ENCODE measurements at regions not wholly inside any gene's neighbourhood (a gene's known extent, or its start where the extent isn't known, plus 50 kb on each side); places are given as distances from the start of the nearest gene placed in this dataset.
A peak's percentile ranks its signal among the peaks of the same experiment; 100 is the strongest.

DNA sequence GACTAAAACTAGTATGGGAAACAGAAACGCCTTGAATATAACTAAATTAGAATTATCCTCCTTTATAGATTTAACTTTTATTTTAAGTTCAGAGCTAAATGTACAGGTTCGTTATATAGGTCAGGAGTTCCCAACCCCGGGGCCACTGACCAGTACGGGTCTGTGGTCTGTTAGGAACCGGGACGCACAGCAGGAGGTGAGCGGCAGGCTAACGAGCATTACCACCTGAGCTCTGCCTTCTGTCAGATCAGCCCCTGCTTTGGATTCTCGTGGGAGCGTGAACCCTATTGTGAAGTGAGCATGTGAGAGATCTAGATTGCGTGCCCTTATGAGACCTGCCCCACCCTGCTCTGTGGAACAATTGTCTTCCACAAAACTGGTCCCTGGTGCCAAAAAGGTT lies 51.0 kb downstream of the FAT4 start:
- no peaks in the 10 kb centered on the region for H3K4me1 ChIP-seq (ENCODE audit: control insufficient read depth in 2 of 2, insufficient read depth in 2 of 2, low read length in 2 of 2)
- no peaks in the 10 kb centered on the region for H3K9me3 ChIP-seq (ENCODE audit: control insufficient read depth in 2 of 2, insufficient read depth in 1 of 2, low read length in 1 of 2)
- no peak for DNase-seq (ENCODE audit: low read depth in 6 of 9, low spot score in 9 of 9)
- no peaks in the 10 kb centered on the region for H3K27me3 ChIP-seq (ENCODE audit: control insufficient read depth in 2 of 2, insufficient read depth in 1 of 2, low read length in 1 of 2)
- 96% methylated on average over 11 of the region's 11 CpGs for WGBS
- no peak overlapping the region for H3K27ac ChIP-seq (ENCODE audit: low read depth in 1 of 2, low read length in 1 of 2)
- H3K36me3 ChIP-seq (ENCODE audit: control insufficient read depth in 2 of 2, insufficient read depth in 2 of 2, low read length in 1 of 2): no peaks in the 10 kb centered on the region
- H3K4me3 ChIP-seq (ENCODE audit: low read length in 2 of 2): no peak overlapping the region

DNA sequence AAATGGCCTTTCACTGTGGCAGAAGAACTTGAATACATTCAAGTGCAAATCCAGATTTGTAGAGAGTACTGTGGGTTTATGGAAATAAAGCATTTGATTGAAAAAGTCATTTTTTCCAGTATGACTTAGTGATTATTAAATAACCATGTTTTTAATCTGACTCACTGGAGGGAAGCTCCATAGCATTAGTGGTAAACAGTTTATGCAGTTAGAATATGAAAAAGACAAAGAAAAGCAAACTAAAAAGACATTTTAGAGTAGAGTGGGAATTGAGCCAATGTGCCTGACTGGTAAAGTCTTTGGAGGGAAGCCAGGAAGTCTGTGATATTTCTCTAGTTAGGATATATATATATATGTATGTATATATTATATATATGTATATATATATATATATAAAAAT lies 53.4 kb downstream of the FAT4 start:
- DNase-seq (ENCODE audit: low read depth in 6 of 9, low spot score in 9 of 9): no peak
- Histone ChIP-seq H3K4me3 (ENCODE audit: low read length in 2 of 2) (no peak overlapping the region), H3K27ac (ENCODE audit: low read depth in 1 of 2, low read length in 1 of 2) (no peak overlapping the region), H3K9me3 (ENCODE audit: control insufficient read depth in 2 of 2, insufficient read depth in 1 of 2, low read length in 1 of 2) (no peaks in the 10 kb centered on the region), H3K36me3 (ENCODE audit: control insufficient read depth in 2 of 2, insufficient read depth in 2 of 2, low read length in 1 of 2) (no peaks in the 10 kb centered on the region), H3K4me1 (ENCODE audit: control insufficient read depth in 2 of 2, insufficient read depth in 2 of 2, low read length in 2 of 2) (no peaks in the 10 kb centered on the region), H3K27me3 (ENCODE audit: control insufficient read depth in 2 of 2, insufficient read depth in 1 of 2, low read length in 1 of 2) (no peaks in the 10 kb centered on the region)

DNA sequence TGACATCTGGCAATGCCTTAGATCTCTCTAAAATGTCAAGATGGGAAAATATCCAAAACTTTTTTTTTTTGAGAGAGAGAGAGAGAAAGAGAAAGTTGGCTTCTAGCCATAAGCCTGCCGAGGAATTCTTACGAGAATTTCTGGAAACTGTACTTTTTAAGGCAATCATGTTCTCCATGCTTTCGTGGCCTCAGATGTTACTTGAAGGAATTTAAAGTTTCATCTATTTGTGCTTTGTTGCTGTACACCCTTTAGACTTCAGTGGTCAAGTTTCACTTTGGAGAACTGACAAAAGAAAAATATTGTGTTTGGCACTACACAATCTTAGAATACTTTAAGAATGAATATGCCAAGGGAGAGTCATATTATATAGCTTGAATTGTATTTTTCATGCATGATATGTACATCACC lies 53.9 kb downstream of the FAT4 start:
- Histone ChIP-seq H3K27me3 (ENCODE audit: control insufficient read depth in 2 of 2, insufficient read depth in 1 of 2, low read length in 1 of 2) (no peaks in the 10 kb centered on the region), H3K9me3 (ENCODE audit: control insufficient read depth in 2 of 2, insufficient read depth in 1 of 2, low read length in 1 of 2) (no peaks in the 10 kb centered on the region), H3K4me1 (ENCODE audit: control insufficient read depth in 2 of 2, insufficient read depth in 2 of 2, low read length in 2 of 2) (no peaks in the 10 kb centered on the region), H3K4me3 (ENCODE audit: low read length in 2 of 2) (no peak overlapping the region), H3K27ac (ENCODE audit: low read depth in 1 of 2, low read length in 1 of 2) (peak overlapping the region in 1 of 2 donors; percentile 46), H3K36me3 (ENCODE audit: control insufficient read depth in 2 of 2, insufficient read depth in 2 of 2, low read length in 1 of 2) (no peaks in the 10 kb centered on the region)
- WGBS: 92% methylated on average over 3 of the region's 3 CpGs
- DNase-seq (ENCODE audit: low read depth in 6 of 9, low spot score in 9 of 9): peak in 1 of 9 donors; percentile 3

DNA sequence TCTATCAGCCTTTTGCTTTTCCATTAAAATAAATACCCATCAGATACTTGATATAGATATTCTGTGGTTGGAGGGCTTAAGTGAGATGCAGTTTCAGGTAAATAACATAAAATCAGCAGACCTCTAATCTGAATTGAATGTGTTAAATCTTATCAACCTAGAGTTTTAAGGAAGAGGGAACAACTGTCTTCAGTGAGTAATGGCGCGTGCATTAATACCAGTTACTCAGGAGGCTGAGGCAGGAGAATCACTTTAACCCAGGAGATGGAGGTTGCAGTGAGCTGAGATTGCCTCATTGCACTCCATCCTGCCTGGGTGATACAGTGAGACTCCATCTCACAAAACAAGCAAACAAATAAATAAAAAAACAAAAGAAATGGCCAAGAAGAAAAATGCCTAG lies 54.3 kb downstream of the FAT4 start:
- no peak overlapping the region for H3K27ac ChIP-seq (ENCODE audit: low read depth in 1 of 2, low read length in 1 of 2)
- H3K27me3 ChIP-seq (ENCODE audit: control insufficient read depth in 2 of 2, insufficient read depth in 1 of 2, low read length in 1 of 2): no peaks in the 10 kb centered on the region
- no peaks in the 10 kb centered on the region for H3K36me3 ChIP-seq (ENCODE audit: control insufficient read depth in 2 of 2, insufficient read depth in 2 of 2, low read length in 1 of 2)
- WGBS: 95% methylated on average over 2 of the region's 2 CpGs
- no peaks in the 10 kb centered on the region for H3K9me3 ChIP-seq (ENCODE audit: control insufficient read depth in 2 of 2, insufficient read depth in 1 of 2, low read length in 1 of 2)
- H3K4me1 ChIP-seq (ENCODE audit: control insufficient read depth in 2 of 2, insufficient read depth in 2 of 2, low read length in 2 of 2): no peaks in the 10 kb centered on the region
- no peak overlapping the region for H3K4me3 ChIP-seq (ENCODE audit: low read length in 2 of 2)
- DNase-seq (ENCODE audit: low read depth in 6 of 9, low spot score in 9 of 9): no peak

DNA sequence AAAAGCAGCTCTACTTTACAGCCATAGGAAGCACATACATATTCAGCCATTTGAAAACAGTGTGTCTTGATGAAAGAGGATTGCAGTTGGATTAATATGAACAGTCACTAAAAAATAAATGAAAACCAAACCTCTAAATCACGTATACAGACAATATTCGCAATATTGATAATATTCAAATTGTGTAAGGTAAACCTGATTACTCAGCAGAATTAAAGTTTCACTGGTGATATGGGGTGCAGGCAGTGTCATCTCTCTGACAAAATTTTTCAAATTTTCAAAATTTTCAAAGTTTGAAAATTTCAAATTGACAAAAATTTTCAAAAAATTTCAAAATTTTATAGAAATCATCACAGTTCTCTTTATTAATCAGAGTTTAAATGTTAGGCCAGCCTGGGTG lies 55.7 kb downstream of the FAT4 start:
- Histone ChIP-seq H3K4me1 (ENCODE audit: control insufficient read depth in 2 of 2, insufficient read depth in 2 of 2, low read length in 2 of 2) (no peaks in the 10 kb centered on the region), H3K36me3 (ENCODE audit: control insufficient read depth in 2 of 2, insufficient read depth in 2 of 2, low read length in 1 of 2) (no peaks in the 10 kb centered on the region), H3K27ac (ENCODE audit: low read depth in 1 of 2, low read length in 1 of 2) (no peak overlapping the region), H3K4me3 (ENCODE audit: low read length in 2 of 2) (no peak overlapping the region), H3K9me3 (ENCODE audit: control insufficient read depth in 2 of 2, insufficient read depth in 1 of 2, low read length in 1 of 2) (no peaks in the 10 kb centered on the region), H3K27me3 (ENCODE audit: control insufficient read depth in 2 of 2, insufficient read depth in 1 of 2, low read length in 1 of 2) (no peaks in the 10 kb centered on the region)
- DNase-seq (ENCODE audit: low read depth in 6 of 9, low spot score in 9 of 9): no peak
- 96% methylated on average over 2 of the region's 2 CpGs for WGBS

DNA sequence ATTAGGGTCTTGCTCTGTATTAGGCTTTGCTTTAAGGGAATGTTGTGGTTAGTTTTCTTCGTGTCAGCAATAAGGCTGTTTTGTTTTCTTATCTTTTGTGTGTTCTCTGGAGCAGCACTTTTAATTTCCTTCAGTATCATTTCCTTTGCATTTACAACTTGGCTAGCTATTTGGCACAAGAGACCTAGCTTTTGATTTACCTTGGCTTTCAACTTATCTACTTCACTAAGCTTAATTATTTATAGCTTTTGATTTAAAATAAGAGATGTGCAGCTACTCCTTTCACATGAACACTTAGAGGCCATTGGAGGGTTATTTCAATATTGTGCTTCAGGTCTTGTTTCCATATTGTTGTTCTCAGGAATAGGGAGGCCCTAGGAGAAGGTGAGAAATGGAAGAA lies 68.2 kb downstream of the FAT4 start:
- no peaks in the 10 kb centered on the region for H3K27me3 ChIP-seq (ENCODE audit: control insufficient read depth in 2 of 2, insufficient read depth in 1 of 2, low read length in 1 of 2)
- no peaks in the 10 kb centered on the region for H3K9me3 ChIP-seq (ENCODE audit: control insufficient read depth in 2 of 2, insufficient read depth in 1 of 2, low read length in 1 of 2)
- DNase-seq (ENCODE audit: low read depth in 6 of 9, low spot score in 9 of 9): no peak
- no peaks in the 10 kb centered on the region for H3K36me3 ChIP-seq (ENCODE audit: control insufficient read depth in 2 of 2, insufficient read depth in 2 of 2, low read length in 1 of 2)
- WGBS: 43% methylated on average over 1 of the region's 1 CpG
- no peak overlapping the region for H3K27ac ChIP-seq (ENCODE audit: low read depth in 1 of 2, low read length in 1 of 2)
- H3K4me3 ChIP-seq (ENCODE audit: low read length in 2 of 2): no peak overlapping the region
- no peaks in the 10 kb centered on the region for H3K4me1 ChIP-seq (ENCODE audit: control insufficient read depth in 2 of 2, insufficient read depth in 2 of 2, low read length in 2 of 2)

DNA sequence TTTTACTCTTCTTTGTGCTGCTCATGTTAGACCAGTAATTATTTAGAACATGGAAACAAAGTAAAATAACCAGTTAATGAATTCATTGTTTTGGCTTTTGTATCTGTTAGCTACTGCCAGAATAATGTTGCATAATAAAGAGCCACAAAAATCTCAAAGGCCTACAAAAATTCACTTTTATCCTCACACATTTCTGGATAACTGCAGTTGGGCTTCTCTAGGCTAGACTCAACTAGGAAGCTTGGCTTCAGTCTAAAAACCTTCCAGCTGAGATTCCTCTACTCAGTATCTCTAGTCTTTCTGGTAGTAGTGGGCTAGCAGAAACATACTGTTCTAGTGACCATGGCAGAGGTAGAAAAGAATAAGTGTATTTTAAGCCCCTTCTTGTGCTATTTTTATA lies 73.0 kb downstream of the FAT4 start:
- Histone ChIP-seq H3K27ac (ENCODE audit: low read depth in 1 of 2, low read length in 1 of 2) (no peak overlapping the region), H3K27me3 (ENCODE audit: control insufficient read depth in 2 of 2, insufficient read depth in 1 of 2, low read length in 1 of 2) (no peaks in the 10 kb centered on the region), H3K9me3 (ENCODE audit: control insufficient read depth in 2 of 2, insufficient read depth in 1 of 2, low read length in 1 of 2) (no peaks in the 10 kb centered on the region), H3K36me3 (ENCODE audit: control insufficient read depth in 2 of 2, insufficient read depth in 2 of 2, low read length in 1 of 2) (no peaks in the 10 kb centered on the region), H3K4me1 (ENCODE audit: control insufficient read depth in 2 of 2, insufficient read depth in 2 of 2, low read length in 2 of 2) (no peaks in the 10 kb centered on the region), H3K4me3 (ENCODE audit: low read length in 2 of 2) (no peak overlapping the region)
- DNase-seq (ENCODE audit: low read depth in 6 of 9, low spot score in 9 of 9): no peak

DNA sequence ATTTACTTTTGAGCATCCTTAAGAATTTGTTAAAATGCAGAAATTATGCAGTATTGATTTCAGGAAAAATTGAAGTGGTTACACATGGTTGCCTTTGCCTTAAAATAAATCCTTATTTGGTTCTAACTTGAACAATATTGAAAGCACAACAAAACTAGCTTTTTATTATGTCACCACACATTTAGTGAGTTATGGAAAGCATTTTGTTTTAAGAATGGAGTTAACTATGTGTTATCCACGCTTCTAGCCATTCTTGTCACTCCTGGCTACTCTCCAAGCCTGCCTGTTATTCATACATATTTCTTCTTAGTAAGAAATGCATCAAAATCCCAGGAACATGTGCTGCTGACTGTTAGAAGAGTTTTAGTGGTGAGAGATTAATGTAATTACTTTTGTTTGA lies 73.9 kb downstream of the FAT4 start:
- Histone ChIP-seq H3K9me3 (ENCODE audit: control insufficient read depth in 2 of 2, insufficient read depth in 1 of 2, low read length in 1 of 2) (no peaks in the 10 kb centered on the region), H3K36me3 (ENCODE audit: control insufficient read depth in 2 of 2, insufficient read depth in 2 of 2, low read length in 1 of 2) (no peaks in the 10 kb centered on the region), H3K27me3 (ENCODE audit: control insufficient read depth in 2 of 2, insufficient read depth in 1 of 2, low read length in 1 of 2) (no peaks in the 10 kb centered on the region), H3K4me3 (ENCODE audit: low read length in 2 of 2) (no peak overlapping the region), H3K27ac (ENCODE audit: low read depth in 1 of 2, low read length in 1 of 2) (no peak overlapping the region), H3K4me1 (ENCODE audit: control insufficient read depth in 2 of 2, insufficient read depth in 2 of 2, low read length in 2 of 2) (no peaks in the 10 kb centered on the region)
- DNase-seq (ENCODE audit: low read depth in 6 of 9, low spot score in 9 of 9): no peak
- WGBS: 76% methylated on average over 1 of the region's 1 CpG

DNA sequence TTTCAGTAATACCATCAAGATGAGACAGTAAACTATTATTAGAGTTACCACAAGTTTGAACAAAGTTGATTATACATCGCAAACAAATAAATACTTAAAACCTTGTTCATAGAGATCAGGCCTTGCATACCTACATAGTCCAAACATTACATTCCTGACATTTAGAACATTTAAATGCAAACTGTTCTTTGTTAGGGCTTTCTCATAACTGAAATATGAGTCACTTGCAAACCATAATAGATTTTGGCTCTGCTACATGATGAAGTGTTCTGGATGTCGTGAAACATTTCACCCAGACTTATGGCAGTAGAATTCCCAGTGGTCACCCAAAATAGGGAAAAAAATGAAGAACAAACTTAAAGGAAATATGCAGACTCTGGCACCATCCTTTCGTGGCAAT lies 75.0 kb downstream of the FAT4 start:
- no peaks in the 10 kb centered on the region for H3K4me1 ChIP-seq (ENCODE audit: control insufficient read depth in 2 of 2, insufficient read depth in 2 of 2, low read length in 2 of 2)
- no peak overlapping the region for H3K4me3 ChIP-seq (ENCODE audit: low read length in 2 of 2)

DNA sequence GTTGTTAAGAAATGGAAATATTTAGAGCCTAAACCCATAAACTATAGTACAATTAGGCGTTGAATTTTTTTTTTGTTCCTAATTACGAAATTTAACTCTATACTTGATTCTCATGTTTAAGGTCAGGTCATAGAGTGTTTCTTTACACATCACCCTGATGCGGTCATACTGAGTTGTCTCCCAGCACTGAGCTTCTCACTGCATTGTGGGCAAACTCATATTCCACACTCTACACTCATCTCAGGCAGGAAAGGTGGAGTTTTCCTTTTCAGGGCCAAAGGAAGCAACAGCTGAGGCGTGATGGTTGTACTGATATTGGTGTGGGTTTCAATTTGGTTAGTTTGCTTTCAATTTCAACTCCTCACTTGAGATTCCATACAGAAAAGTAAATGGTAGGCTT lies 75.4 kb downstream of the FAT4 start:
- no peaks in the 10 kb centered on the region for H3K27me3 ChIP-seq (ENCODE audit: control insufficient read depth in 2 of 2, insufficient read depth in 1 of 2, low read length in 1 of 2)
- no peaks in the 10 kb centered on the region for H3K9me3 ChIP-seq (ENCODE audit: control insufficient read depth in 2 of 2, insufficient read depth in 1 of 2, low read length in 1 of 2)
- no peaks in the 10 kb centered on the region for H3K36me3 ChIP-seq (ENCODE audit: control insufficient read depth in 2 of 2, insufficient read depth in 2 of 2, low read length in 1 of 2)
- DNase-seq (ENCODE audit: low read depth in 6 of 9, low spot score in 9 of 9): no peak
- no peaks in the 10 kb centered on the region for H3K4me1 ChIP-seq (ENCODE audit: control insufficient read depth in 2 of 2, insufficient read depth in 2 of 2, low read length in 2 of 2)
- H3K27ac ChIP-seq (ENCODE audit: low read depth in 1 of 2, low read length in 1 of 2): no peak overlapping the region
- no peak overlapping the region for H3K4me3 ChIP-seq (ENCODE audit: low read length in 2 of 2)
- WGBS: 77% methylated on average over 4 of the region's 4 CpGs

More for the DNA sequence above, 75.0 kb downstream of the FAT4 start:
- no peaks in the 10 kb centered on the region for H3K9me3 ChIP-seq (ENCODE audit: control insufficient read depth in 2 of 2, insufficient read depth in 1 of 2, low read length in 1 of 2)
- no peaks in the 10 kb centered on the region for H3K36me3 ChIP-seq (ENCODE audit: control insufficient read depth in 2 of 2, insufficient read depth in 2 of 2, low read length in 1 of 2)
- no peaks in the 10 kb centered on the region for H3K27me3 ChIP-seq (ENCODE audit: control insufficient read depth in 2 of 2, insufficient read depth in 1 of 2, low read length in 1 of 2)
- WGBS: 84% methylated on average over 3 of the region's 3 CpGs
- no peak for DNase-seq (ENCODE audit: low read depth in 6 of 9, low spot score in 9 of 9)
- no peak overlapping the region for H3K27ac ChIP-seq (ENCODE audit: low read depth in 1 of 2, low read length in 1 of 2)
